GM18511 (cell line): ENCODE measurements at regions not wholly inside any gene's neighbourhood (a gene's known extent, or its start where the extent isn't known, plus 50 kb on each side); places are given as distances from the start of the nearest gene placed in this dataset.

Experiments used
- ATAC-seq: cut with Tn5 transposase; IDR thresholded peaks from one replicate; pipeline ENCODE4 v1.9.1; 2021; ENCODE audit warnings: mild to moderate bottlenecking, moderate library complexity; ENCODE audit not compliant: unreplicated experiment

- peak; percentile 91 for ATAC-seq
These were observed 350.3 kb downstream of the PTTG2 start for GRCh38 chr4:38310446-38311043.

GRCh38 chr4:38311495-38312126, 351.4 kb downstream of the PTTG2 start:
- ATAC-seq = no peak

GRCh38 chr4:38313175-38313574, 350.8 kb upstream of the KLF3 start:
- ATAC-seq = no peak

- no peak for ATAC-seq
These were observed 349.9 kb upstream of the KLF3 start for GRCh38 chr4:38313999-38314561.

- ATAC-seq = no peak
These were observed 349.3 kb upstream of the KLF3 start for GRCh38 chr4:38314663-38315062.

GRCh38 chr4:38315286-38315685, 348.7 kb upstream of the KLF3 start:
- ATAC-seq = no peak

- no peak for ATAC-seq
These were observed 348.0 kb upstream of the KLF3 start for GRCh38 chr4:38316045-38316444.

- no peak for ATAC-seq
These were observed 346.8 kb upstream of the KLF3 start for GRCh38 chr4:38317041-38317674.

GRCh38 chr4:38318737-38319455, 345.1 kb upstream of the KLF3 start:
- ATAC-seq = peak; percentile 91

- ATAC-seq = peak; percentile 54
These were observed 344.3 kb upstream of the KLF3 start for GRCh38 chr4:38319456-38320342.

- no peak for ATAC-seq
These were observed 343.7 kb upstream of the KLF3 start for GRCh38 chr4:38320343-38320695.

- no peak for ATAC-seq
These were observed 343.2 kb upstream of the KLF3 start for GRCh38 chr4:38320833-38321232.

GRCh38 chr4:38322714-38323113, 341.3 kb upstream of the KLF3 start:
- ATAC-seq = no peak

GRCh38 chr4:38323141-38323641, 340.8 kb upstream of the KLF3 start:
- no peak for ATAC-seq

GRCh38 chr4:38324861-38325628, 339.0 kb upstream of the KLF3 start:
- ATAC-seq = no peak

GRCh38 chr4:38325629-38325913, 338.4 kb upstream of the KLF3 start:
- no peak for ATAC-seq

- no peak for ATAC-seq
These were observed 337.5 kb upstream of the KLF3 start for GRCh38 chr4:38326499-38326898.

GRCh38 chr4:38327174-38327573, 336.8 kb upstream of the KLF3 start:
- ATAC-seq = no peak

GRCh38 chr4:38328989-38329729, 334.8 kb upstream of the KLF3 start:
- no peak for ATAC-seq
